Natural killer cell (primary cell): ENCODE measurements at regions not wholly inside any gene's neighbourhood (a gene's known extent, or its start where the extent isn't known, plus 50 kb on each side); places are given as distances from the start of the nearest gene placed in this dataset.

Source experiments
- ATAC-seq, 3 donors: fragments of 150-1000 bp in 2 of 3; fragments of 200-7000 bp in 1 of 3; cut with Tn5 transposase; 1 replicate in 1 of 3; 2 replicates in 2 of 3; pipeline ENCODE4 v1.10.0; 2021; ENCODE audit warnings: mild to moderate bottlenecking in 2 of 3, moderate library complexity in 2 of 3
- DNase-seq, 2 donors: peaks; one replicate each; pipeline versions ENCODE4 v3.0.0 to v3.0.0-alpha.2; 2013 to 2021; ENCODE audit warnings: mixed read lengths in 1 of 2
- H3K27ac ChIP-seq: one replicate; pipeline ENCODE4 v1.5.1; 2013; ENCODE audit warnings: mild to moderate bottlenecking, low read length
- H3K27me3 ChIP-seq: one replicate; pipeline ENCODE4 v1.6.1; 2013; ENCODE audit warnings: low read length; ENCODE audit not compliant: control insufficient read depth, insufficient read depth
- H3K36me3 ChIP-seq: one replicate; pipeline ENCODE4 v1.6.1; 2013; ENCODE audit warnings: low read length; ENCODE audit not compliant: control insufficient read depth, insufficient read depth
- H3K4me1 ChIP-seq: one replicate; pipeline ENCODE4 v1.6.1; 2013; ENCODE audit warnings: low read length; ENCODE audit not compliant: control insufficient read depth, insufficient read depth
- H3K4me3 ChIP-seq: one replicate; pipeline ENCODE4 v1.5.1; 2013; ENCODE audit warnings: low read length
- H3K9me3 ChIP-seq: one replicate; pipeline ENCODE4 v1.6.1; 2013; ENCODE audit warnings: low read length; ENCODE audit not compliant: control insufficient read depth, insufficient read depth
- H3K27ac Mint-ChIP-seq, 2 donors: one replicate each; pipeline ENCODE4 v1.8.0; 2022; ENCODE audit warnings: mild to moderate bottlenecking in 2 of 2, mixed read lengths in 2 of 2, moderate library complexity in 1 of 2
- H3K27me3 Mint-ChIP-seq, 2 donors: one replicate each; pipeline ENCODE4 v1.8.0; 2022; ENCODE audit warnings: low read depth in 2 of 2, mixed read lengths in 2 of 2
- H3K36me3 Mint-ChIP-seq: one replicate; pipeline ENCODE4 v1.8.0; 2022; ENCODE audit warnings: mixed read lengths
- H3K4me1 Mint-ChIP-seq, 2 donors: one replicate each; pipeline ENCODE4 v1.8.0; 2022; ENCODE audit warnings: mixed read lengths in 2 of 2
- H3K4me3 Mint-ChIP-seq: one replicate; pipeline ENCODE4 v1.8.0; 2022; ENCODE audit warnings: mild to moderate bottlenecking, moderate library complexity, mixed read lengths
- H3K9me3 Mint-ChIP-seq, 2 donors: one replicate each; pipeline ENCODE4 v1.8.0; 2022; ENCODE audit warnings: mixed read lengths in 2 of 2
- WGBS: methylation state at CpG from one replicate; pipeline ENCODE4 v1.1.7; 2013; ENCODE audit warnings: missing lambda C conversion rate; ENCODE audit not compliant: insufficient coverage; 5-methylcytosine and 5-hydroxymethylcytosine counted together
- intact Hi-C: fragments of 100-400 bp; cut with micrococcal nuclease; formaldehyde crosslinking; loops from one replicate; pipeline ENCODE4 v1.14.2; 2022
- TF ChIP-seq, protein P1 (sequence below): fragments of 200-600 bp; IDR thresholded peaks from one replicate; pipeline ENCODE4 v1.8.0; 2022; ENCODE audit warnings: antibody characterized with exemption

DNA sequence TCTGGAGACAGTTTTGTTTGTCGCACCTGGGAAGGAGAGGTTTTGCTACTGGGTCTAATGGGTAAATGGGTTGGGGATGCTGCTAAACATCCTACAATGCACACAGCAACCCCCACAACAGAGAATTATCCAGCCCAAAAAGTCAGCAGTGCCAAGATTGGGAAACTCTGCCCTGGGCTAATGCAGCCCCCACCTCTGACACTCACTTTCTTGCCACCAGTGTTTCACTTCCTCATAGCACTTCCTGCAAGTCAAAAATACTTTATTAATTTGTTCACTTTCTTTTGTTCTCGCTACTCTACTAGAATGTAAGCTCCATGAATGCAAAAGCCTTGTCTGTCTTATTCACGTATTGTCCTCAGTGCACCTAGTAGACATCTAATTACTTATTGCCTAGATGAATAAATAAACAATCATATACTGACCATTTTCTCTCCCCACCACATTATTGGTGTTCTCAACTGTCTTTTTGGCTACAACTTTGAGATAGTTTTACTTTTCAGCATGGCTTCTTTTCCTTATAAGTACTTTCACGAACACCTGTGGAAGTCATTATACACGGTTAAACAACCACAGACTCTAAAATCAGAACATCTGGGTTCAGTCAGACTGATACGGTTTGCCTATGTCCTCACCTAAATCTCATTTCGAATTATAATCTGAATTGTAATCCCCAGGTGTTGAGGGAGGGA, 82.0 kb upstream of the PITX2 start:
- 45% methylated on average over 5 of the region's 7 CpGs for WGBS
- Mint-ChIP-seq H3K36me3 (no peaks in the 10 kb centered on the region), H3K4me1 (no peaks in the 10 kb centered on the region), H3K27me3 (no peaks in the 10 kb centered on the region), H3K27ac (no peak overlapping the region), H3K4me3 (no peak overlapping the region), H3K9me3 (peaks cover 6 to 11% of the 10 kb centered on the region in 2 donors)
- TF ChIP-seq, protein P1, sequence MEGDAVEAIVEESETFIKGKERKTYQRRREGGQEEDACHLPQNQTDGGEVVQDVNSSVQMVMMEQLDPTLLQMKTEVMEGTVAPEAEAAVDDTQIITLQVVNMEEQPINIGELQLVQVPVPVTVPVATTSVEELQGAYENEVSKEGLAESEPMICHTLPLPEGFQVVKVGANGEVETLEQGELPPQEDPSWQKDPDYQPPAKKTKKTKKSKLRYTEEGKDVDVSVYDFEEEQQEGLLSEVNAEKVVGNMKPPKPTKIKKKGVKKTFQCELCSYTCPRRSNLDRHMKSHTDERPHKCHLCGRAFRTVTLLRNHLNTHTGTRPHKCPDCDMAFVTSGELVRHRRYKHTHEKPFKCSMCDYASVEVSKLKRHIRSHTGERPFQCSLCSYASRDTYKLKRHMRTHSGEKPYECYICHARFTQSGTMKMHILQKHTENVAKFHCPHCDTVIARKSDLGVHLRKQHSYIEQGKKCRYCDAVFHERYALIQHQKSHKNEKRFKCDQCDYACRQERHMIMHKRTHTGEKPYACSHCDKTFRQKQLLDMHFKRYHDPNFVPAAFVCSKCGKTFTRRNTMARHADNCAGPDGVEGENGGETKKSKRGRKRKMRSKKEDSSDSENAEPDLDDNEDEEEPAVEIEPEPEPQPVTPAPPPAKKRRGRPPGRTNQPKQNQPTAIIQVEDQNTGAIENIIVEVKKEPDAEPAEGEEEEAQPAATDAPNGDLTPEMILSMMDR, result no peak
- intact Hi-C loops, result no loop called here
- Histone ChIP-seq H3K4me3 (no peak overlapping the region), H3K36me3 (no peaks in the 10 kb centered on the region), H3K4me1 (no peaks in the 10 kb centered on the region), H3K9me3 (no peaks in the 10 kb centered on the region), H3K27ac (no peak overlapping the region), H3K27me3 (no peaks in the 10 kb centered on the region)
- ATAC-seq, result no peak
- no peak for DNase-seq

DNA sequence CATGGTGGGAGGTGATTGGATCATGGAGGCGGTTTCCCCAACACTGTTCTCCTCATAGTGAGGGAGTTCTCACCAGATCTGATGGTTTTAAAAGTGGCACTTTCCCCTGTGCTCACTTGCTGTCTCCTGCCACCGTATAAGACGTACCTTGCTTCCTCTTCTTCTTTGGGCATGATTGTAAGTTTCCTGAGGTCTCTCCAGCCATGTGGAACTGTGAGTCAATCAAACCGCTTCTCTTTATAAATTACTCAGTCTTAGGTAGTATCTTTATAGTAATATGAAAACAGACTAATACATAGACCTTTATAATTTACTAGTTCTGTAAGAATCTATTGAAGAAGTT, 82.5 kb upstream of the PITX2 start:
- no peaks in the 10 kb centered on the region for H3K27me3 Mint-ChIP-seq
- H3K4me3 Mint-ChIP-seq, result no peak overlapping the region
- 77% methylated on average over 3 of the region's 4 CpGs for WGBS
- DNase-seq (no peak), ATAC-seq (no peak)
- TF ChIP-seq, protein P1, result no peak
- H3K9me3 ChIP-seq, result no peaks in the 10 kb centered on the region
- no peaks in the 10 kb centered on the region for H3K4me1 ChIP-seq
- no peaks in the 10 kb centered on the region for H3K4me1 Mint-ChIP-seq
- peaks cover 6 to 11% of the 10 kb centered on the region in 2 donors for H3K9me3 Mint-ChIP-seq
- H3K36me3 Mint-ChIP-seq, result no peaks in the 10 kb centered on the region
- no peak overlapping the region for H3K27ac Mint-ChIP-seq
- no peaks in the 10 kb centered on the region for H3K36me3 ChIP-seq
- no peak overlapping the region for H3K4me3 ChIP-seq
- no peak overlapping the region for H3K27ac ChIP-seq
- H3K27me3 ChIP-seq, result no peaks in the 10 kb centered on the region
- intact Hi-C loops, result no loop called here

DNA sequence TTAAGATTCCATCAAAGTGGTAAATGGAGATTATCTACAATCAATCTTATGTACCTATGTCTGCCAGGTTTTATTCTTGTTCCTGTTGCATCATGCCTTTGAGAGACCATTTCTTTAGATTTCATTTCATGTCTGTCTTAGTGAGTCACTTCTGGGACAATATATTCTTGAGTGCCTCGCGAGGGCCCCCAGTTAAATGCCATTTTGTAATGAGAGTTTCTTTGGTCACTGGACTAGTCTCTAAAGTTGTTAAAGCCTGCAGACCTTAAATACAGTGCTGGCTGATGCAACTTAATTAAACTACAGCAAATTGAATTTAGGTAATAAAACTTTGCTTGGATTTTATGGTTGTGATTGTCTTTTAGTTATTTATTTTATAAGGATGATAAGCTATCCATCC, 87.2 kb upstream of the PITX2 start:
- H3K27ac ChIP-seq, result no peak overlapping the region
- H3K36me3 ChIP-seq, result no peaks in the 10 kb centered on the region
- no peaks in the 10 kb centered on the region for H3K27me3 ChIP-seq
- WGBS, result 87% methylated on average over 2 of the region's 2 CpGs
- H3K36me3 Mint-ChIP-seq, result no peaks in the 10 kb centered on the region
- H3K9me3 ChIP-seq, result no peaks in the 10 kb centered on the region
- no peak overlapping the region for H3K27ac Mint-ChIP-seq
- no peak for DNase-seq
- TF ChIP-seq, protein P1, result no peak
- no peak overlapping the region for H3K4me3 Mint-ChIP-seq
- intact Hi-C loops, result no loop called here
- no peak overlapping the region for H3K4me3 ChIP-seq
- H3K4me1 Mint-ChIP-seq, result no peaks in the 10 kb centered on the region
- H3K27me3 Mint-ChIP-seq, result no peaks in the 10 kb centered on the region
- H3K9me3 Mint-ChIP-seq, result peaks cover 4 to 10% of the 10 kb centered on the region in 2 donors
- ATAC-seq, result no peak
- H3K4me1 ChIP-seq, result no peaks in the 10 kb centered on the region

DNA sequence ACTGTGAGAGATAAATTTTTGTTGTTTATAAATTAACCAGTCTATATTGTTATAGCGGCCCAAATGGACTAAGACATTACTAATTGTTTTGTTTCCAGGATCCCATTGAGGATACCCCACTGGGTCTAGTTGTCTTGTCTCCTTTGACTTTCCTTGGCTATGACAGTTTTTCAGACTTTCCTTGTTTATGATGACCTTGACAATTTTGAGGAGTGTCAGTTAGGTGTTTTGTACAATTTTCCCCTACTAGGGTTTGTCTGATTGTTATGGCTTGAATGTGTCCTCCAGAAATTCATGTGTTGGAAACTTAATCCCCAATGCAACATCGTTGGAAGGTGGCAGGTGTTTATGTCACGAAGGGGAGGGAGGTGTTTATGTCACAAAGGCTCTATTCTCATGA, 89.6 kb upstream of the PITX2 start:
- Histone ChIP-seq H3K9me3 (no peaks in the 10 kb centered on the region), H3K4me1 (no peaks in the 10 kb centered on the region), H3K27me3 (no peaks in the 10 kb centered on the region), H3K36me3 (no peaks in the 10 kb centered on the region), H3K27ac (no peak overlapping the region), H3K4me3 (no peak overlapping the region)
- no peak overlapping the region for H3K4me3 Mint-ChIP-seq
- TF ChIP-seq, protein P1, result no peak
- H3K9me3 Mint-ChIP-seq, result peaks cover 0 to 7% of the 10 kb centered on the region in 2 donors
- H3K27ac Mint-ChIP-seq, result no peak overlapping the region
- no peaks in the 10 kb centered on the region for H3K4me1 Mint-ChIP-seq
- no peaks in the 10 kb centered on the region for H3K36me3 Mint-ChIP-seq
- no peak for DNase-seq
- WGBS, result 83% methylated on average over 3 of the region's 3 CpGs
- intact Hi-C loops, result no loop called here
- ATAC-seq, result no peak
- H3K27me3 Mint-ChIP-seq, result no peaks in the 10 kb centered on the region
